HFFc6 (cell line): ENCODE measurements at regions not wholly inside any gene's neighbourhood (a gene's known extent, or its start where the extent isn't known, plus 50 kb on each side); places are given as distances from the start of the nearest gene placed in this dataset.

Experiments used
- DNase-seq: peaks from one replicate; pipeline ENCODE4 v3.0.0-alpha.2; 2018
- H3K27ac Mint-ChIP-seq: 2 replicates; pipeline ENCODE4 v1.8.0; 2020; ENCODE audit warnings: mild to moderate bottlenecking, mixed read lengths
- H3K27me3 Mint-ChIP-seq: 2 replicates; pipeline ENCODE4 v1.8.0; 2021; ENCODE audit warnings: mild to moderate bottlenecking, moderate library complexity, mixed read lengths; ENCODE audit not compliant: insufficient read depth
- H3K36me3 Mint-ChIP-seq: 2 replicates; pipeline ENCODE4 v1.8.0; 2021; ENCODE audit warnings: low read depth, mixed read lengths
- H3K4me1 Mint-ChIP-seq: 2 replicates; pipeline ENCODE4 v1.8.0; 2020; ENCODE audit warnings: low read depth, mixed read lengths
- H3K4me3 Mint-ChIP-seq: 2 replicates; pipeline ENCODE4 v1.8.0; 2020; ENCODE audit warnings: mild to moderate bottlenecking, moderate library complexity, mixed read lengths
- H3K9me3 Mint-ChIP-seq: 2 replicates; pipeline ENCODE4 v1.8.0; 2020; ENCODE audit warnings: mild to moderate bottlenecking, mixed read lengths
- CTCF ChIP-seq: fragments of 200-600 bp; sonication (generic); IDR thresholded peaks from 2 replicates; pipeline ENCODE4 v1.5.0; 2021; ENCODE audit warnings: antibody characterized with exemption, mild to moderate bottlenecking

GRCh38 chr2:204061241-204061640, 124.7 kb downstream of the ICOS start:
- Mint-ChIP-seq H3K9me3 (no peaks in the 10 kb centered on the region), H3K36me3 (no peaks in the 10 kb centered on the region), H3K4me1 (no peaks in the 10 kb centered on the region), H3K4me3 (no peak overlapping the region), H3K27ac (no peak overlapping the region), H3K27me3 (peaks cover 6% of the 10 kb centered on the region)
- TF ChIP-seq CTCF, result no peak
- no peak for DNase-seq

GRCh38 chr2:204064119-204064518, 127.6 kb downstream of the ICOS start:
- DNase-seq, result no peak
- Mint-ChIP-seq H3K27me3 (peaks cover 4% of the 10 kb centered on the region), H3K9me3 (no peaks in the 10 kb centered on the region), H3K27ac (no peak overlapping the region), H3K36me3 (no peaks in the 10 kb centered on the region), H3K4me1 (no peaks in the 10 kb centered on the region), H3K4me3 (no peak overlapping the region)
- no peak for TF ChIP-seq CTCF

GRCh38 chr2:204065566-204065965, 129.0 kb downstream of the ICOS start:
- no peaks in the 10 kb centered on the region for H3K9me3 Mint-ChIP-seq
- no peak overlapping the region for H3K27ac Mint-ChIP-seq
- H3K36me3 Mint-ChIP-seq, result no peaks in the 10 kb centered on the region

GRCh38 chr2:204066051-204066450, 129.5 kb downstream of the ICOS start:
- no peak for TF ChIP-seq CTCF
- peaks cover 4% of the 10 kb centered on the region for H3K27me3 Mint-ChIP-seq
- no peak for DNase-seq
- no peaks in the 10 kb centered on the region for H3K4me1 Mint-ChIP-seq
- no peak overlapping the region for H3K27ac Mint-ChIP-seq
- H3K4me3 Mint-ChIP-seq, result no peak overlapping the region
- H3K36me3 Mint-ChIP-seq, result no peaks in the 10 kb centered on the region
- no peaks in the 10 kb centered on the region for H3K9me3 Mint-ChIP-seq

More at GRCh38 chr2:204065566-204065965, 129.0 kb downstream of the ICOS start:
- no peak for DNase-seq
- no peaks in the 10 kb centered on the region for H3K4me1 Mint-ChIP-seq
- H3K27me3 Mint-ChIP-seq, result peaks cover 6% of the 10 kb centered on the region
- H3K4me3 Mint-ChIP-seq, result no peak overlapping the region
- TF ChIP-seq CTCF, result no peak

- TF ChIP-seq CTCF, result no peak
- Mint-ChIP-seq H3K27me3 (peaks cover 2% of the 10 kb centered on the region; the same call in 1 of the 2 replicates), H3K27ac (no peak overlapping the region), H3K4me3 (no peak overlapping the region), H3K9me3 (no peaks in the 10 kb centered on the region), H3K36me3 (no peaks in the 10 kb centered on the region), H3K4me1 (no peaks in the 10 kb centered on the region)
- DNase-seq, result no peak
Measured at GRCh38 chr2:204069804-204070203, 133.2 kb downstream of the ICOS start.
